HG03565 (cell line): ENCODE measurements at regions not wholly inside any gene's neighbourhood (a gene's known extent, or its start where the extent isn't known, plus 50 kb on each side); places are given as distances from the start of the nearest gene placed in this dataset.

Experiments used
- ATAC-seq: cut with Tn5 transposase; IDR thresholded peaks from one replicate; pipeline ENCODE4 v1.9.1; 2021; ENCODE audit warnings: mild to moderate bottlenecking, moderate library complexity; ENCODE audit not compliant: unreplicated experiment

- ATAC-seq, result no peak
These were observed 436.8 kb upstream of the IGFBP3 start for GRCh38 chr7:46357851-46358250.

- peak; percentile 64 for ATAC-seq
These were observed 436.2 kb upstream of the IGFBP3 start for GRCh38 chr7:46357290-46357689.

- no peak for ATAC-seq
These were observed 435.3 kb upstream of the IGFBP3 start for GRCh38 chr7:46356371-46356770.

GRCh38 chr7:46355331-46355730 is 434.3 kb upstream of the IGFBP3 start:
- ATAC-seq, result no peak

DNA sequence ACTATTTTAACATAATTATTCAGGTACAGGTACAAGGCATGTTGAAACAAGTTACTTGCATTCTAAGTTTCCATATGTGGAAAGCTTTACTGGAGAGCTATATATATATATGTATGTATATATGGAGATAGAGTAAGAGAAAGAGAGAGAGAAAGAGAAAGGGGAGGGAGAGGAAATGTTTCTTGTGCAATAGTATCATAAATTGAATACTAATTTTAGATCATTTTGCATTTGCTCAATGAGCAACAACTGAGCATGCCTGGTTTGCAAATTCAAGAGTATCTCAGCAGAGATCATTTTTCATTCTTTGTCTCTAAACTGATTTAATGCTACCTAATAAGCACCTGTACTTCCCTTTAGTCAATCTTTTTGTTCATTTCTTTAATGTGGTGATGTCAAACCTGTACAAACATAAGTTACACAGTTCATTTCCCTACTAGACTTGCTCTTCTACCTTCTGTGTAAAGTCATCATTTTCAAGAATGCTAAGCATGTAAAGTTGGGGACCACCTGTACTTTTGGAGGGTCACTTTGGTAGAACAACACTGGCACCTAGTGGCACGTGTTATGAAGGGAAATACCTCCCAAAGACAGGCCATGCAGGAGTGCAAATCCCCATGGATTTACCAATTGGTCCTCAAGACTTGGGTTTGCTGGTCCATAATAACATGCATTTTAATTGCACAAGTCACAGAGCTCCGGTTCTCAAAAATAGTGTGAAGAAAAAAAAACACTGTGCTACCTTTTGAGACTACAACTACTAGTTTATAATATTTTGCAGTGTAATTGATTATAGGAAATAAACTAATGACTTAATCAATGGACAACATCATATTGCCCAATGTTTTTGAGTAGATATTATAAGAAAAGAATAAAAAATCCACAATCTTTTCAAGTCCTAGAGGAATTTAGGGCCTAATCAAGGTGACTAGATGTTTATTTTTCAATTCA is 431.2 kb upstream of the IGFBP3 start:
- no peak for ATAC-seq

DNA sequence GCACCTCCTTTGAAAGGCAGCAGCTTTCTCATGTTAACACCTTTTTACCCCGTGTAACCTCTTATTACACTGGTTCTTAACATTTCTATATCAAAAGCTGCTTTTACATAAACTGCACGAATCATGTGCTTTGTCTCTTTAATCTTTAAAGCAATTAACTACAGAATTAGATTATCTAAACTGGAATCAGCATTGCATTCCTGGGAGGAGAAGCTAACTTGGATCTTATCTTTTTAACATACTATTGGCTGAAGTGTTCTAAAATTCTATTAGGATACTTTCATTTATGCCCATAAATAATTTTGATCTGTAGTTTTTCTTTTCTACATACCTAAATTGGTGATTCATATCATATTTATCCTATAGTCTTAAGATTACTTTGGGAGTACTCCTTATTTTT is 428.4 kb upstream of the IGFBP3 start:
- ATAC-seq, result no peak

DNA sequence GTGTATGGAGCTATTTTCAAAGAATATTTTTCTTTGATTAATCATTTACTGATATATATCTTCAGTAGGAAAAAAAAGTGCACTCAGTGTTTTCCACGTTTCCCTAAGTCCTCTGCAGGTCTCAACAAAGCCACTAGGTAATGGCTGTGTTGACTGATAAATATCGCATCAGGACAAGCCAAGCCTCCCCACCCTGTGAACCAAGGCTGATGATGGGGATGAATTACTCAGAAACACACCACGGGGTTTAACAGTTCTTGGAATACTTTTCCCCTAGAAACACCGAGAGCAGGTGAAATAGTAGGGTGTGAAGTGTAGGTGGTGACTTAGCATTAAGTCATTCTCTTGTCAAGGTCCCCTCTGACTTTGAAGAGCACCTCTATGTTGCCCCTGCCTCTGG is 423.5 kb upstream of the IGFBP3 start:
- no peak for ATAC-seq

DNA sequence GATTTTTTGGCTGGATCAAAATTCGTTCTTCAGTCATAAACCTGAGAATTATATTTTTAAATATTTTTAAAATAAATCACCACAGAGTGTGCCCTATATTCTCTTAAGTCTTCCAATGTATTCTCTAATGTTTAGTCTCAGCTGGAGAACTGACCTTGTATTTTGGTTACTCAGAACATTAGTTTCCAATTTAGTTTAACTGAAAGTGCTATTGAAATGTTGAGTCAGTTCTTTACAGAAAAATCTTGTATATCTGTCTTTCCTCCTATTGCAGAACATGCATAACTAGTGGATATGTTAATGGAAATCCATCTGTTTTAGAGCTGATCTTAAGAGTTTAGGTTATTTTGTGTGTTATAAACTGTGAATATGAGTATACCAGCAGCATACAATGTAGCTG is 422.7 kb upstream of the IGFBP3 start:
- ATAC-seq, result no peak

DNA sequence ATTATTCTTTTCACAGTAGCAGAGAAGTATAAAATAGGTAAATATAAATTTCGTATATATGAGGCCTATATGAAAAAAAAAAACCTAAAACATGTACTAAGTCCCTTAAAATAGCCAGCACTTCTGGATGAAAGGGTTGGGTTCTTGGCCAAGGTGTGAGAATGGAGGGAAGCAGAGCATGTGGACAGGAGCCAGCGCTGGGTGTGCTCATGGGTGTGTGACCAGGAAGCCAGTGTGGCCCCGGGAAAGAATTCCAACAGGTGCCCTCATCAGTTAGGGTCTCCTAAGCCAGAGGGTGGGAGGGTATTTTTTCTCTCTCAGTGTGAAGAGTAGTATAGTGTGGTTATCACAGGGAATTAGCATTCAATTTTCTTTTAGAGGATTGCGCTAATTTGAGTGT is 401.9 kb upstream of the IGFBP3 start:
- no peak for ATAC-seq

DNA sequence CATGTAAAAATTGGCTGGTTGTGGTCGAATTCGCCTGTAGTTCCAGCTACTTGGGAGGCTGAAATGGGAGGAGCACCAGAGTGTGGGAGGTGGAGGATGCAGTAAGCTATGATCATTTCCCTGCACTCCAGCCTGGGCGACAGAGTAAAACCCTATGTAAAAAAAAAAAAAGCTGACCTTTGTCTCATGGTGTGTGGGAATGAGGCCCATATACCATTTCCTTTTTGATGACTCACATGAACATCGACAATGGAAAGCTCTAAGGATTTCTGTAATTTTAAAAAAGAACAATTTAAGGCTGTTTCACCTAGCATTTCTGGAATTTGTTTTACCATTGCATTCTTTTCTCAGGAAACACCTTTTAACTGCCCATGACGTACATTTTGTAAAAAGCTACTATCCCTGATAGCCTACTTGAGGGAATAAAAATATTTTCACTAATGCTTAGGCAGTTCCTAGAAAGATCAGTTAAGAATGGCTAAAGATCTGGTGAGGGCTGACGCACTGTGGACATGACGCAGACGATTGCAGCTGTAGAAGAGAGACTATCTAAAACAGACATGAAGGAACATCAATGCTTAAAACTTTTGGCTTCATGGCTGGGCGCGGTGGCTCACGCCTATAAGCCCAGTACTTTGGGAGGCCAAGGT is 400.6 kb upstream of the IGFBP3 start:
- no peak for ATAC-seq

DNA sequence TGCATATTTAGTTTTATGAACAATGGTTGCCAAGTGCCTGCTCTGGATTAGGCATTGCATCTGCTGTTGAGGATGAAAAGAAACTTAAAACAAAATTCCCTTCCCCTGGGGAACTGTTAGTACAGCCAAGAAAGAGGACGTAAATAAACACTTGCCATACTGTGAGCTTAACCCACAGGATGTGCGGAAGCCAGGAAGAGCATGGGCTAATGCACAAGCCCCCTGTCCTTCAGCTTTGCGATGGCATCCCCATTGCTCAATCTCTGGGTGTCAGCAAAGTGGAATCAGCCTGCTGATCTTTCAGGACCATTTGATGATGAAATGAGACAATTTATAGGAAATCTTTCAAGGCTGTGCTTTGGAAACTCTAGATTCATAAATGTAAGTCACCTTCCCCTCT is 399.9 kb upstream of the IGFBP3 start:
- no peak for ATAC-seq

DNA sequence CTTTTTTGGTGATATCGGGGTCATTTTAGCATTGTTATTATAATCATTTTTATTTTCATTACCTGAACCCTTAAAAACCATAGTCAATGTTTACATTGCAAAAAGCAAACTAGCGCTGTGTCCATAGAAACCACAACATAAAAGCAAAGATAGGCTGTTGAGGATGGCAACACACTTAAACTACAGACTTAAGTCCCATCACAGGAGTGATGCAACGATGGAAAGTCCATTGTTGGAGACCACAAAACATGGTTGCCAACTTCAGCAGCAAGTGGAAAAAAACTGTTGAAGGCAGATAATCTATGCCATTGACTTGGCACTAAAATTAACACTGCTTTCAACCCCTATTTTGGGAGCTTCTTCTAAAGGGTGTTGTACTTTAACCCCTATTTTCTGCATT is 398.8 kb upstream of the IGFBP3 start:
- no peak for ATAC-seq

DNA sequence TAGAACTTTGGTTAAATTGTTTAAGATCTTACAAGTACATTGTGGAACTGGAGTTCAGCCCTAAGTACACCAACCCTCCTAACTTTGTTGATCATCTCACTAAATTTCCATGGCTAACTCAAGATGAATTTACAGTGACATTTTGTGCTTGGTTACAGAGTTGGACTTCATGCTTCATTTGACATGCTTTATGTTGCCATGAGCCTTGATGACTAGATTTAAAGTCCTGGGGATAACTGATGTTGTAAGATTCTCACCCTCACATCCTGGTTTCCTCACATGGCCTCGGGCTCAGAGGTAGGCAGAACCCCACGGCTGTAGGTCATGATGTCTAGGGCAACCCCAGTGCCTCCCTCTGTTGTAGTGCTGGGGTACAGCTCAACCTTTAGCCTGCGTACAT is 397.2 kb upstream of the IGFBP3 start:
- ATAC-seq, result no peak

GRCh38 chr7:46317256-46317655 is 396.2 kb upstream of the IGFBP3 start:
- no peak for ATAC-seq

- ATAC-seq, result no peak
These were observed 394.8 kb upstream of the IGFBP3 start for GRCh38 chr7:46315891-46316290.

GRCh38 chr7:46301677-46302076 is 380.6 kb upstream of the IGFBP3 start:
- no peak for ATAC-seq

- ATAC-seq, result no peak
These were observed 376.4 kb upstream of the IGFBP3 start for GRCh38 chr7:46297515-46297914.

DNA sequence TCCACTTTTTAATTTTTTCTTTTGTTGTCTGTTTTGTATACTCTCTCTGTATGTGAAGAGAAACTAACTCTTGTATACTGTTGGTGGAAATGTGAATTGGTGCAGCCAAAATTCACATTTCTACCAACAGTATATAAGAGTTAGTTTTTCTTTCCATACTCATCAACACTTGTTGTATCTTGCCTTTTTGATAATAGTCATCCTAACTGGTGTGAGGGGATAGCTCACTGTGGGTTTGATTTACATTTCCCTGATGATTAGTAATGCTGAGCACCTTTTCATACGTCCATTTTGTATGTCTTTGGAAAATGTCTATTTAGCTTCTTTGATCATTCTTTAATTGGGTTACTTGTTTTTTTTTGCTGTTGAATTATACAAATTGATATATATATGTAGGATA is 375.5 kb upstream of the IGFBP3 start:
- no peak for ATAC-seq

DNA sequence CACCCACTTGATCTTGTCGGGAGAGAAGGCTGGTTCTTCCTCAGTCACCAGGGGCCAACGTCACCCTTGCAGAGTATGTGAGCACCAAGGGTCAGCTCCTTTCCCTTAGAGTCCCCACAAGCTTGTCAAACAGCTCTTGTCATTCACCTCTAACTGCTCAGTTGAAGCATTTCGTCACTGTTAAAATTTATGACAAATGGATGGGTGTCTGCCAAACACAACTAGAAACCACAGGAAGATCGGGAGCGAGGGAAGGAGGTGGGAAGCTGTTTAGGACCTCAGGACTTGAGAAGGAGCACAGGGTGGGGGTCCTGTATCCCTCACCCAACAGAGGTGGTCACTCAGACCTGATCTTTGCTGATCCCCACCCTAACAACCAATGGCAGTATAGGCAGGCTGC is 373.3 kb upstream of the IGFBP3 start:
- no peak for ATAC-seq

DNA sequence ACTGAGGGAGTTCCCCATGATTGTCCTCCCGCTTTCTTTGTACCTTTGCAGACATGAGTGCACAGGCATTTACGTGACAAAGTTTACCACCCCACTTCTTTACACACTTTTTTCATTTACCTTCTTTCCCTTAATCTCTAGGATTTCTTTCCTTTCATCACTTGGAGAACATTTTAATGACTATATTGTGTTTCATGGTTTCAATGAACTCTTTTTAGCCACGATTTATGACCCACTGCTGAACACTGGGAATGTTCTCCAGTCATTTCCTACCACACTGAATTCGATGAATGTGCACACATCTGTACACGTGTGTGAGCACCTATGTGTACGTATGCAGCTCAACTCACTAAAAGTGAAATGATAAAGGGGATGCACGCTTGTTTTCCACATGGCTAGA is 371.7 kb upstream of the IGFBP3 start:
- no peak for ATAC-seq

DNA sequence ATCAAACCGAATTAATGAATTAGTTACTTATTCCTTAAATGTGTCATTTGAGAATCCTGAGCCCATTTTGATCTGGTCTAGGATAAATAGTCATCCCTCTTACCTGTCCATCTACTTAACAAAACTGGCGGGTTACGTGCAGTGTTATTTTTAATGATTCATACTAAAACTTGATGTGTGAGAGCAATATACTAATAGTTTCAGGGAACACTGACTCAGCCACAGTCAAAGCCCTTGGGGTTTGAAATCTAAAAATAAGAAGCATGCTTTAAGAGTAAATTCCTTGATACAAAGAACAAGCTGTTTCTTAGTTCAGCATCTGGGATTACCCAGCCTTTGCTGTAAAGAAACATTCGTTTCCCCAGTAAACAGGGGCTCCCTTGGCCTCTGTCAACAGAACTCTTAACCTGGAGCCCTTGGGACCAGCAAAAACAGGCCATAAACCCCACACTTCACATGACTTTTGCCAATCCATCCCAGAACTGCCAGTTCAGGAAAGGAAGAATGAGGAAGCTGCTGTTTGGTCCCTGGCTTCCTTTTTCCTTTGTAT is 370.6 kb upstream of the IGFBP3 start:
- peak; percentile 50 for ATAC-seq

DNA sequence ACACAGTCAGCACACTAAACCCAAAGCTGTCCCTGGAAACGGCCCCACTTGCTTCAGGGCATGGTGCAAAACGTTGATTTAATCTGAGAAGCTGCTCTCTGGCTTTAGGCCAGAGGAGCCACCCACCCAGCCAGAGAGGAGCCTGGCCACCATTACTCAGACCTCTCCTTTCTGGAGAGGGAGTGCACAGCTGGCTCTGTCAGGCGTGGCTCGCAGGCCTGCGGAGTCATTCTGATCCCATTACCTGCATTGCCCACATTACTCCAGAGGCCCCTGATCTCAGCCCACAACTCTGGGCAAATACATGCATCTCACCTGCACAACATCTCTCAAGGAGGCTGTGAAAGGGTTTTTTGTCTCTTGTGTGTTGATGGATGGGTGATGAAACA is 370.0 kb upstream of the IGFBP3 start:
- ATAC-seq, result peak; percentile 71
